ENCODE measurements at regions not wholly inside any gene's neighbourhood (a gene's known extent, or its start where the extent isn't known, plus 50 kb on each side); places are given as distances from the start of the nearest gene placed in this dataset.

GRCh38 chr7:40990841-40991240, 712.0 kb downstream of the INHBA start (continued):
- TF ChIP-seq REST (IDR thresholded peaks at IDR 0.05; ENCODE audit: low read depth, low read length) (no peak), RAD21 (IDR thresholded peaks at IDR 0.05; ENCODE audit: low read length) (no peak)

GRCh38 chr7:40987571-40987970, 715.3 kb downstream of the INHBA start:
- POLR2A ChIA-PET = no interaction called here
- no peaks in the 10 kb centered on the region for H3F3A ChIP-seq (replicated peaks; ENCODE audit: insufficient read depth)

More at GRCh38 chr7:40987571-40987970, 715.3 kb downstream of the INHBA start:
- Histone ChIP-seq H3K79me2 (ENCODE audit: insufficient read depth) (no peaks in the 10 kb centered on the region), H3K9ac (no peak overlapping the region), H3K9me2 (no peaks in the 10 kb centered on the region), H4K20me1 (ENCODE audit: insufficient read depth) (no peaks in the 10 kb centered on the region), H3K27me3 (ENCODE audit: insufficient read depth) (no peaks in the 10 kb centered on the region), H3K4me2 (no peak overlapping the region), H2AFZ (ENCODE audit: low read depth) (no peak overlapping the region), H3K4me1 (ENCODE audit: control insufficient read depth in 1 of 2, insufficient read depth in 2 of 2, low read depth in 1 of 2, low read length in 1 of 2) (peaks cover 0 to 5% of the 10 kb centered on the region in 2 experiments; a peak in 1 of 4 replicates), H3K36me3 (replicated peaks in 1 of 2; ENCODE audit: control insufficient read depth in 1 of 2, insufficient read depth in 2 of 2, low read length in 1 of 2) (no peaks in the 10 kb centered on the region), H3K9me3 (no peaks in the 10 kb centered on the region), H3K4me3 (ENCODE audit: low read depth in 2 of 2, low read length in 1 of 2) (no peak overlapping the region), H3K27ac (ENCODE audit: low read depth in 2 of 2, low read length in 1 of 2) (no peak overlapping the region)
- TF ChIP-seq GABPA (IDR thresholded peaks at IDR 0.05; ENCODE audit: low read depth) (no peak), RCOR1 (IDR thresholded peaks at IDR 0.05; ENCODE audit: low read length) (no peak), YY1 (IDR thresholded peaks at IDR 0.05; ENCODE audit: low read depth) (no peak), TAF1 (IDR thresholded peaks at IDR 0.05; ENCODE audit: borderline replicate concordance, low read depth, low read length) (no peak), JUND (IDR thresholded peaks at IDR 0.05) (no peak), FOSL2 (IDR thresholded peaks at IDR 0.05; ENCODE audit: borderline replicate concordance, low read depth) (no peak), USF2 (IDR thresholded peaks at IDR 0.05; ENCODE audit: borderline replicate concordance, low read depth, low read length) (no peak), POLR2AphosphoS5 (IDR thresholded peaks at IDR 0.05; ENCODE audit: low read depth, low read length) (no peak), PBX3 (IDR thresholded peaks at IDR 0.05) (no peak), RFX5 (IDR thresholded peaks at IDR 0.05; ENCODE audit: low read length) (no peak), RXRA (IDR thresholded peaks at IDR 0.05; ENCODE audit: borderline replicate concordance, low read depth) (no peak), NRF1 (IDR thresholded peaks at IDR 0.05; ENCODE audit: low read depth, low read length) (no peak), FOXM1 (IDR thresholded peaks at IDR 0.05; ENCODE audit: low read depth) (no peak), USF1 (IDR thresholded peaks at IDR 0.05; ENCODE audit: borderline replicate concordance, low read depth) (no peak), EP300 (IDR thresholded peaks at IDR 0.05; ENCODE audit: borderline replicate concordance in 1 of 2, low read depth in 1 of 2, low read length in 1 of 2) (no peak), NFIC (IDR thresholded peaks at IDR 0.05; ENCODE audit: borderline replicate concordance) (no peak), REST (IDR thresholded peaks at IDR 0.05; ENCODE audit: low read depth, low read length) (no peak)
- DNase-seq = no peak
- CTCF ChIA-PET = interaction anchor here (1.4 kb wide), 1 partner anchor 717 kb away, joined by 3 read pairs; no protein-coding TSS in a partner anchor
- WGBS (ENCODE audit: low lambda C conversion rate) = 80% methylated on average over 2 of the region's 2 CpGs

Measured in SK-N-SH (cell line).